Right lobe of liver (tissue), 6 donors: ENCODE measurements at regions not wholly inside any gene's neighbourhood (a gene's known extent, or its start where the extent isn't known, plus 50 kb on each side); places are given as distances from the start of the nearest gene placed in this dataset.

Experiments used
- ATAC-seq, 4 donors: fragments of 200-7000 bp; cut with Tn5 transposase; one replicate each; pipeline ENCODE4 v1.9.1; 2020; ENCODE audit warnings: mild to moderate bottlenecking in 4 of 4, moderate library complexity in 4 of 4
- DNase-seq, 3 donors: peaks; one replicate each; pipeline ENCODE4 v3.0.0-alpha.2; 2020
- H3K27ac ChIP-seq, 3 donors: fragments of 200-600 bp; one replicate each; pipeline ENCODE4 v1.8.0; 2022
- H3K27me3 ChIP-seq, 2 donors: fragments of 200-600 bp; one replicate each; pipeline ENCODE4 v1.8.0; 2022
- H3K36me3 ChIP-seq, 4 donors: fragments of 200-600 bp; sonication (generic) in 1 of 4; one replicate each; pipeline versions ENCODE4 v1.5.1 to v1.8.0; 2017 to 2022; ENCODE audit warnings: control low read depth in 1 of 4
- H3K4me1 ChIP-seq, 4 donors: fragments of 200-600 bp; sonication (generic) in 1 of 4; one replicate each; pipeline versions ENCODE4 v1.5.1 to v1.8.0; 2017 to 2022; ENCODE audit warnings: control low read depth in 1 of 4
- H3K4me3 ChIP-seq, 3 donors: fragments of 200-600 bp; one replicate each; pipeline ENCODE4 v1.8.0; 2022
- H3K9me3 ChIP-seq, 4 donors: fragments of 200-600 bp; sonication (generic) in 1 of 4; one replicate each; pipeline versions ENCODE4 v1.5.1 to v1.8.0; 2017 to 2022; ENCODE audit warnings: control low read depth in 1 of 4
- CTCF ChIP-seq, 4 donors: fragments of 200-600 bp in 3 of 4; fragments of 450-650 bp in 1 of 4; IDR thresholded peaks; one replicate each; pipeline versions ENCODE4 v1.5.1 to v1.8.0; 2016 to 2022; ENCODE audit warnings: antibody characterized with exemption in 4 of 4, mild to moderate bottlenecking in 2 of 4
- POLR2A ChIP-seq: fragments of 450-650 bp; IDR thresholded peaks from one replicate; pipeline ENCODE4 v1.6.1; 2017; ENCODE audit warnings: antibody characterized with exemption, mild to moderate bottlenecking
- WGBS: methylation state at CpG from one replicate; pipeline ENCODE4 v1.1.6; 2018; ENCODE audit warnings: low coverage, low lambda C conversion rate; ENCODE audit not compliant: insufficient coverage; ENCODE audit errors: missing lambda C conversion rate; 5-methylcytosine and 5-hydroxymethylcytosine counted together
- intact Hi-C, 2 donors: fragments of 100-400 bp; cut with DNase I; formaldehyde crosslinking; loops; one replicate each; pipeline versions ENCODE4 v1.11.2 to v1.14.1; 2022
- donor health status: DM: no; HTN: yes; CAD: no.
- donor health status: DM: no; HTN: no; CAD: no.
- donor health status: DM: no; HTN: no; CAD: no.
- donor health status: DM: no; HTN: yes; CAD: no.
- donor health status: DM: no; HTN: yes; CAD: no.

DNA sequence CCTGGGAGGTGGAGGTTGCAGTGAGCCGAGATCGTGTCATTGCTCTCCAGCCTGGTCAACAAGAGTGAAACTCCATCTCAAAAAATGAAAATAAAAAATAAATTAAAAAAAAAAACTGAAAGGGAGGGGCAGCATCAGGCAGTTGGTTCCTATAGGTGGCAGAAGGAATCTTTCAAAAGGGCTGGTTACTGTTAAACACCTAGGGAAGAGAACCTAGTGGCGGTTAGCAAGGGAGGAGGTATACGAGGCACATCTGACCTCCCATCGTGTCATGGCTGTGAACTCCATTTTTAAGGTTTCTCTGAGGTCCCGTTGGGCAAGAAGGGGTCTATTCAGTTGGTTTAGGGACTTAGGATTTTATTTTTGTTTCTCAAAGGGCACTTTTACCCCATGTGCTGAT is 150.1 kb downstream of the SLC7A11 start:
- intact Hi-C loops: no loop called here
- DNase-seq: no peak
- no peaks in the 10 kb centered on the region for H3K27me3 ChIP-seq
- no peaks in the 10 kb centered on the region for H3K4me1 ChIP-seq
- no peak overlapping the region for H3K4me3 ChIP-seq
- no peak overlapping the region for H3K27ac ChIP-seq
- WGBS: 82% methylated on average over 5 of the region's 6 CpGs
- no peak for ATAC-seq
- H3K36me3 ChIP-seq: no peaks in the 10 kb centered on the region
- no peaks in the 10 kb centered on the region for H3K9me3 ChIP-seq
- TF ChIP-seq POLR2A: no peak
- TF ChIP-seq CTCF (IDR thresholded peaks at IDR 0.05): no peak

- ATAC-seq (no peak), DNase-seq (no peak)
- H3K4me1 ChIP-seq: no peaks in the 10 kb centered on the region
- H3K27ac ChIP-seq: no peak overlapping the region
- intact Hi-C loops: no loop called here
- no peaks in the 10 kb centered on the region for H3K36me3 ChIP-seq
- TF ChIP-seq CTCF (IDR thresholded peaks at IDR 0.05) (no peak), POLR2A (no peak)
- no peaks in the 10 kb centered on the region for H3K9me3 ChIP-seq
- H3K4me3 ChIP-seq: no peak overlapping the region
- H3K27me3 ChIP-seq: no peaks in the 10 kb centered on the region
- 41% methylated on average over 4 of the region's 5 CpGs for WGBS
Measured at GRCh38 chr4:138090918-138091676, 151.1 kb downstream of the SLC7A11 start.

GRCh38 chr4:138090150-138090917 is 151.8 kb downstream of the SLC7A11 start:
- intact Hi-C loops: no loop called here
- H3K27me3 ChIP-seq: no peaks in the 10 kb centered on the region
- TF ChIP-seq POLR2A (no peak), CTCF (IDR thresholded peaks at IDR 0.05) (peak; percentile 77 to 85 (median 83))
- H3K36me3 ChIP-seq: no peaks in the 10 kb centered on the region
- no peak overlapping the region for H3K4me3 ChIP-seq
- no peaks in the 10 kb centered on the region for H3K9me3 ChIP-seq
- ATAC-seq: peak; percentile 96 to 98 (median 98)
- 22% methylated on average over 17 of the region's 17 CpGs for WGBS
- H3K4me1 ChIP-seq: no peaks in the 10 kb centered on the region
- DNase-seq: peak in 1 of 3 donors; percentile 59
- no peak overlapping the region for H3K27ac ChIP-seq

DNA sequence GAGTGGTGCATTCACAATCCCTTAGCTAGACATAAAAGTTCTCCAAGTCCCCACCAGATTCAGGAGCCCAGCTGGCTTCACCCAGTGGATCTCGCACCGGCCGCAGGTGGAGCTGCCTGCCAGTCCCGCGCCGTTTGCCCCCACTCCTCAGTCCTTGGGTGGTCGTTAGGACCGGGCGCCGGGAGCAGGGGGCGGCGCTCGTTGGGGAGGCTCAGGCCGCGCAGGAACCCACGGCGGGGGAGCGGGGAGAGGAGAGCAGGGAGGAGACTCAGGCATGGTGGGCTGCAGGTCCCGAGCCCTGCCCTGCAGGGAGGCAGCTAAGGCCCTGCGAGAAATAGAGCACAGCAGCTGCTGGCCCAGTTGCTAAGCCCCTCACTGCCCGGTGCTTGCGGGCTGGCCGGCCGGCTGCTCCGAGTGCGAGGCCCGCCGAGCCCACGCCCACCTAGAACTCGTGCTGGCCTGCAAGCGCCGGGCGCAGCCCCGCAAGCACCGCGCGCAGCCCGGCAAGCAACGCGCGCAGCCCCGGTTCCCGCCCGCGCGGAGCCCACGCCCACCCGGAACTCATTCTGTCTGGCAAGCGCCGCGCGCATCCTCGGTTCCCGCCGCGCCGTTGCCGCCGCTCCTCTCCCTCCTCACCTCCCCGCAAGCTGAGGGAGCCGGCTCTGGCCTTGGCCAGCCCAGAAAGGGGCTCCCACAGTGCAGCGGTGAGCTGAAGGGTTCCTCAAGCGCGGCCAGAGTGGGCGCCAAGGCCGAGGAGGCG is 153.5 kb downstream of the SLC7A11 start:
- WGBS: 100% methylated on average over 3 of the region's 67 CpGs
- no peaks in the 10 kb centered on the region for H3K27me3 ChIP-seq
- intact Hi-C loops: no loop called here
- no peak for TF ChIP-seq POLR2A
- no peak for TF ChIP-seq CTCF (IDR thresholded peaks at IDR 0.05)
- no peaks in the 10 kb centered on the region for H3K4me1 ChIP-seq
- no peaks in the 10 kb centered on the region for H3K9me3 ChIP-seq
- DNase-seq: no peak
- no peak overlapping the region for H3K4me3 ChIP-seq
- ATAC-seq: no peak
- no peak overlapping the region for H3K27ac ChIP-seq
- H3K36me3 ChIP-seq: no peaks in the 10 kb centered on the region
